HCT116 (cell line): ENCODE measurements at regions not wholly inside any gene's neighbourhood (a gene's known extent, or its start where the extent isn't known, plus 50 kb on each side); places are given as distances from the start of the nearest gene placed in this dataset.

ENCODE experiments used
- ATAC-seq: fragments of 200-7000 bp; cut with Tn5 transposase; 2 replicates; pipeline ENCODE4 v1.9.1; 2020; ENCODE audit warnings: mild to moderate bottlenecking, moderate library complexity
- BruUV-seq: library from RNA; stranded (reverse); fragments of 400-500 nt; replicated peaks from 2 replicates; lab custom pipeline; 2021; lab: Mats Ljungman, UMichigan
- CTCF ChIA-PET: fragments of 300-600 bp; sonication (Branson Sonifier 250); formaldehyde crosslinking; loops from one replicate; lab custom pipeline; 2021; ENCODE audit warnings: antibody characterized with exemption; lab: Charles Lee
- POLR2A ChIA-PET: fragments of 300-600, 350-600 bp; sonication (Branson Sonifier 250); formaldehyde crosslinking; loops from one replicate; lab custom pipeline; 2021; ENCODE audit warnings: antibody characterized with exemption; lab: Charles Lee
- RAD21 ChIA-PET, 2 experiments: fragments of 300-600 bp; sonication (Branson Sonifier 250); formaldehyde crosslinking; loops; one replicate each; lab custom pipeline; 2023; ENCODE audit warnings: low total read pairs in 2 of 2; ENCODE audit not compliant: uncharacterized antibody in 2 of 2, unreplicated experiment in 2 of 2, low non-redundant PET in 1 of 2; lab: Charles Lee
- DNase-seq: peaks from one replicate; pipeline ENCODE4 v3.0.0-alpha.2; 2010; ENCODE audit warnings: low read depth, low spot score
- H2AFZ ChIP-seq: fragments of 200-600 bp; shearing (Covaris generic), sonication (generic); 2 replicates; pipeline ENCODE4 v1.6.1; 2017; ENCODE audit warnings: low read depth, mixed run types, mixed read lengths, antibody characterized with exemption, low read length; ENCODE audit not compliant: poor library complexity, severe bottlenecking
- H3K27ac ChIP-seq: 2 replicates; pipeline ENCODE4 v1.5.1; 2012; ENCODE audit warnings: low read depth, low read length
- H3K27me3 ChIP-seq: fragments of 200-600 bp; sonication (generic); 2 replicates; pipeline ENCODE4 v1.6.1; 2016; ENCODE audit warnings: mixed run types, low read length, mixed read lengths; ENCODE audit not compliant: insufficient read depth
- H3K36me3 ChIP-seq, 2 experiments: fragments of 200-500 bp in 1 of 2; fragments of 200-600 bp in 1 of 2; sonication (Bioruptor generic) in 1 of 2; sonication (generic) in 1 of 2; 2 replicates each; pipeline versions ENCODE4 v1.5.1 to v1.6.1; 2014 to 2016; ENCODE audit warnings: low read length in 2 of 2, inconsistent platforms in 1 of 2, mixed read lengths in 1 of 2, mixed run types in 1 of 2; ENCODE audit not compliant: insufficient read depth in 2 of 2, control insufficient read depth in 1 of 2
- H3K4me1 ChIP-seq, 2 experiments: fragments of 200-600 bp in 1 of 2; sonication (generic) in 1 of 2; 2 replicates each; pipeline versions ENCODE4 v1.5.1 to v1.6.1; 2012 to 2017; ENCODE audit warnings: low read length in 2 of 2, inconsistent platforms in 1 of 2, mild to moderate bottlenecking in 1 of 2, mixed read lengths in 1 of 2, mixed run types in 1 of 2, moderate library complexity in 1 of 2; ENCODE audit not compliant: insufficient read depth in 2 of 2, control insufficient read depth in 1 of 2
- H3K4me2 ChIP-seq: fragments of 200-600 bp; sonication (generic); 2 replicates; pipeline ENCODE4 v1.6.1; 2017; ENCODE audit warnings: mixed run types, low read length, mixed read lengths
- H3K4me3 ChIP-seq, 2 experiments: fragments of 200-600 bp in 1 of 2; sonication (generic) in 1 of 2; replicated peaks in 1 of 2; 2 replicates each; pipeline ENCODE4 v1.5.1; 2011 to 2016; ENCODE audit warnings: low read length in 2 of 2, control low read depth in 1 of 2, low read depth in 1 of 2, mild to moderate bottlenecking in 1 of 2, mixed read lengths in 1 of 2, mixed run types in 1 of 2
- H3K79me2 ChIP-seq: fragments of 200-600 bp; sonication (generic); 2 replicates; pipeline ENCODE4 v1.6.1; 2017; ENCODE audit warnings: mild to moderate bottlenecking, mixed run types, low read length, moderate library complexity, mixed read lengths; ENCODE audit not compliant: insufficient read depth
- H3K9ac ChIP-seq: fragments of 200-600 bp; sonication (generic); 2 replicates; pipeline ENCODE4 v1.6.1; 2016; ENCODE audit warnings: low read length, mixed read lengths
- H3K9me2 ChIP-seq: fragments of 200-600 bp; sonication (generic), shearing (Covaris generic); 2 replicates; pipeline ENCODE4 v1.6.1; 2017; ENCODE audit warnings: mixed run types, mild to moderate bottlenecking, moderate library complexity; ENCODE audit not compliant: insufficient read depth
- H3K9me3 ChIP-seq, 2 experiments: fragments of 200-500 bp in 1 of 2; fragments of 200-600 bp in 1 of 2; sonication (Bioruptor generic) in 1 of 2; sonication (generic) in 1 of 2; 2 replicates each; pipeline ENCODE4 v1.6.1; 2014 to 2017; ENCODE audit warnings: low read length in 2 of 2, mixed read lengths in 2 of 2, inconsistent platforms in 1 of 2, low read depth in 1 of 2, mild to moderate bottlenecking in 1 of 2, mixed run types in 1 of 2, moderate library complexity in 1 of 2; ENCODE audit not compliant: control insufficient read depth in 1 of 2, insufficient read depth in 1 of 2
- H4K20me1 ChIP-seq: fragments of 200-600 bp; sonication (generic), shearing (Covaris generic); 2 replicates; pipeline ENCODE4 v1.6.1; 2017; ENCODE audit warnings: mixed run types, mild to moderate bottlenecking, moderate library complexity; ENCODE audit not compliant: insufficient read depth
- ATF3 ChIP-seq: IDR thresholded peaks from 2 replicates; pipeline ENCODE4 v1.6.1; 2012
- ELF1 ChIP-seq: IDR thresholded peaks from 2 replicates; pipeline ENCODE4 v1.6.1; 2012; ENCODE audit warnings: low read depth, borderline replicate concordance
- EZH2 ChIP-seq: fragments of 200-600 bp; sonication (generic); IDR thresholded peaks from 2 replicates; pipeline ENCODE4 v1.6.1; 2017; ENCODE audit warnings: antibody characterized with exemption, mixed run types
- FOSL1 ChIP-seq: IDR thresholded peaks from 2 replicates; pipeline ENCODE4 v1.6.1; 2012; ENCODE audit warnings: low read depth
- JUND ChIP-seq: IDR thresholded peaks from 2 replicates; pipeline ENCODE4 v1.6.1; 2012
- MAX ChIP-seq: IDR thresholded peaks from 2 replicates; pipeline ENCODE4 v1.6.1; 2012
- RAD21 ChIP-seq: IDR thresholded peaks from 2 replicates; pipeline ENCODE4 v1.6.1; 2012; ENCODE audit warnings: low read depth, mild to moderate bottlenecking
- REST ChIP-seq: IDR thresholded peaks from 2 replicates; pipeline ENCODE4 v1.6.1; 2012; ENCODE audit warnings: low read depth
- SP1 ChIP-seq: IDR thresholded peaks from 2 replicates; pipeline ENCODE4 v1.6.1; 2012; ENCODE audit warnings: low read depth
- TCF7L2 ChIP-seq: IDR thresholded peaks from 2 replicates; pipeline ENCODE4 v1.7.0; 2011; ENCODE audit warnings: borderline replicate concordance, inconsistent platforms; ENCODE audit not compliant: insufficient read depth, insufficient read length; ENCODE audit errors: extremely low read depth
- YY1 ChIP-seq: IDR thresholded peaks from 2 replicates; pipeline ENCODE4 v1.6.1; 2011; ENCODE audit warnings: low read length, low read depth, moderate library complexity, mild to moderate bottlenecking; ENCODE audit not compliant: insufficient replicate concordance; ENCODE audit errors: extremely low read depth
- ZBTB33 ChIP-seq: IDR thresholded peaks from 2 replicates; pipeline ENCODE4 v1.6.1; 2011; ENCODE audit warnings: mild to moderate bottlenecking, low read length, moderate library complexity; ENCODE audit not compliant: insufficient replicate concordance; ENCODE audit errors: extremely low read depth
- ZFX ChIP-seq: fragments of 450-650 bp; IDR thresholded peaks from 2 replicates; pipeline ENCODE4 v1.6.1; 2017
- ZNF274 ChIP-seq: fragments of 200-500 bp; sonication (Bioruptor generic); IDR thresholded peaks from 2 replicates; pipeline ENCODE4 v1.6.1; 2014; ENCODE audit warnings: mild to moderate bottlenecking, low read depth, low read length, inconsistent platforms
- intact Hi-C: fragments of 100-400 bp; cut with micrococcal nuclease; formaldehyde crosslinking; loops from 2 replicates; pipeline ENCODE4 v1.10.0; 2022

- no peak for TF ChIP-seq ZBTB33
- TF ChIP-seq ATF3 = no peak
- TF ChIP-seq RAD21 = no peak
- TF ChIP-seq EZH2 = no peak
- no peak for TF ChIP-seq TCF7L2
- TF ChIP-seq JUND = no peak
These were observed 2027.7 kb downstream of the MRPL39 start (continued) for GRCh38 chr21:23579573-23579972.

- Histone ChIP-seq H3K4me2 (no peak overlapping the region), H3K9me2 (no peaks in the 10 kb centered on the region), H4K20me1 (no peaks in the 10 kb centered on the region; the same call in 1 of the 2 replicates), H3K36me3 (no peaks in the 10 kb centered on the region), H3K9ac (no peak overlapping the region), H3K27me3 (no peaks in the 10 kb centered on the region), H3K4me3 (no peak overlapping the region), H3K27ac (no peak overlapping the region), H3K79me2 (no peaks in the 10 kb centered on the region), H2AFZ (no peak overlapping the region), H3K9me3 (peaks cover 0 to 7% of the 10 kb centered on the region in 2 experiments; a peak in 3 of 4 replicates), H3K4me1 (no peaks in the 10 kb centered on the region)
- DNase-seq (no peak), ATAC-seq (no peak)
- ChIA-PET RAD21 (no interaction called here), POLR2A (no interaction called here), CTCF (no interaction called here)
- no TSS peak for BruUV-seq
- intact Hi-C loops = no loop called here
- TF ChIP-seq REST (no peak), FOSL1 (no peak), EZH2 (no peak), ELF1 (no peak), ZNF274 (no peak), YY1 (no peak), SP1 (no peak), MAX (no peak), ZFX (no peak)
These were observed 2029.3 kb downstream of the MRPL39 start for GRCh38 chr21:23578027-23578426.
